Astrocyte (in vitro differentiated cells and primary cell): ENCODE measurements at regions not wholly inside any gene's neighbourhood (a gene's known extent, or its start where the extent isn't known, plus 50 kb on each side); places are given as distances from the start of the nearest gene placed in this dataset.

Experiments
- DNase-seq: peaks from one replicate; pipeline ENCODE4 v3.0.0-alpha.2; 2010; ENCODE audit warnings: low read depth
- FAIRE-seq: peaks from 2 replicates; lab custom pipeline; 2011; peaks lifted over from hg19 to GRCh38; lab: Jason Lieb, UNC
- H2AFZ ChIP-seq: 2 replicates; pipeline ENCODE4 v1.6.0; 2012; ENCODE audit warnings: low read depth, low read length, inconsistent platforms
- H3K27ac ChIP-seq: 2 replicates; pipeline ENCODE4 v1.5.1; 2011; ENCODE audit warnings: low read depth, low read length, inconsistent platforms
- H3K27me3 ChIP-seq: 2 replicates; pipeline ENCODE4 v1.6.0; 2011; ENCODE audit warnings: low read length, inconsistent platforms; ENCODE audit not compliant: insufficient read depth
- H3K36me3 ChIP-seq: 2 replicates; pipeline ENCODE4 v1.5.1; 2011; ENCODE audit warnings: low read length, inconsistent platforms; ENCODE audit not compliant: insufficient read depth
- H3K4me1 ChIP-seq: 2 replicates; pipeline ENCODE4 v1.5.1; 2011; ENCODE audit warnings: low read length, inconsistent platforms; ENCODE audit not compliant: insufficient read depth
- H3K4me2 ChIP-seq: 2 replicates; pipeline ENCODE4 v1.6.0; 2012; ENCODE audit warnings: low read length, inconsistent platforms
- H3K4me3 ChIP-seq: 2 replicates; pipeline ENCODE4 v1.5.1; 2011; ENCODE audit warnings: low read depth, mild to moderate bottlenecking, low read length, inconsistent platforms; ENCODE audit not compliant: insufficient read depth
- H3K79me2 ChIP-seq: 2 replicates; pipeline ENCODE4 v1.6.0; 2012; ENCODE audit warnings: mild to moderate bottlenecking, low read length, inconsistent platforms; ENCODE audit not compliant: insufficient read depth
- H3K9ac ChIP-seq: 2 replicates; pipeline ENCODE4 v1.6.0; 2012; ENCODE audit warnings: mild to moderate bottlenecking, low read length, inconsistent platforms
- H3K9me3 ChIP-seq: 2 replicates; pipeline ENCODE4 v1.5.1; 2012; ENCODE audit warnings: low read depth, mild to moderate bottlenecking, low read length, inconsistent platforms; ENCODE audit not compliant: insufficient read depth
- H4K20me1 ChIP-seq: 2 replicates; pipeline ENCODE4 v1.6.0; 2012; ENCODE audit warnings: low read length, inconsistent platforms; ENCODE audit not compliant: insufficient read depth
- H3K27ac Mint-ChIP-seq: one replicate; pipeline ENCODE4 v1.8.0; 2021; ENCODE audit warnings: mild to moderate bottlenecking, mixed read lengths; ENCODE audit not compliant: unreplicated experiment
- H3K27me3 Mint-ChIP-seq: one replicate; pipeline ENCODE4 v1.8.0; 2021; ENCODE audit warnings: low read depth, mixed read lengths; ENCODE audit not compliant: unreplicated experiment
- H3K36me3 Mint-ChIP-seq: one replicate; pipeline ENCODE4 v1.8.0; 2021; ENCODE audit warnings: low read depth, mixed read lengths; ENCODE audit not compliant: unreplicated experiment
- H3K4me1 Mint-ChIP-seq: one replicate; pipeline ENCODE4 v1.8.0; 2021; ENCODE audit warnings: low read depth, mixed read lengths; ENCODE audit not compliant: unreplicated experiment
- H3K4me3 Mint-ChIP-seq: one replicate; pipeline ENCODE4 v1.8.0; 2021; ENCODE audit warnings: mild to moderate bottlenecking, moderate library complexity, mixed read lengths; ENCODE audit not compliant: unreplicated experiment
- H3K9me3 Mint-ChIP-seq: one replicate; pipeline ENCODE4 v1.8.0; 2021; ENCODE audit warnings: mild to moderate bottlenecking, mixed read lengths; ENCODE audit not compliant: unreplicated experiment
- EZH2 ChIP-seq: IDR thresholded peaks from 2 replicates; pipeline ENCODE4 v1.6.1; 2012; ENCODE audit warnings: mild to moderate bottlenecking, low read length, inconsistent platforms; ENCODE audit not compliant: insufficient read depth
- TF ChIP-seq, protein P1 (sequence below): IDR thresholded peaks from 2 replicates; pipeline ENCODE4 v1.5.1; 2011; ENCODE audit warnings: low read depth, mild to moderate bottlenecking, inconsistent platforms, low read length, moderate library complexity; ENCODE audit not compliant: insufficient read depth

DNA sequence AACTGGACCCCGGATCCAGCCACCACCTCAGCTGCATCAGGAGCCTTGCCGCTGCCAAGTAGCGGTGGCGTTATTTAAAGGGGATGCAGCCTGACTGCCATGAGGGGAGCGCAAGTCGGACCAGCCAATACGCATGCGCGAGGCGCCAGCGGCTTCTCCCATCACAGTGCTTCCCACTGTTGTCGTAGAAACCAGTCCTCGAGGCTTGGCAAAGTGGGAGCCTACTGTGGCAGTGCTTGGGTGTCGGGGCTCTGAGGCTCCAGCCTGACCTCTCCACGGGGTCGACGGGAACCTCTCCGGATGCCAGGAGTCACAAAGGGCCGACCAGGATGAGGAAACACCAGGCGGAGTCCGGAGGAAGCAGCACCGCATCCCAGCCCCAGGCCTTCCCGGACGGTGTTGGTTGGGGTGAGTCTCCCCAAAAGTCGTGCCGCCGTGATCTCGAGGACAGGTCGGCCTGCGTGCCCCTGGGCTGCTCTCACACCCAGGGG, 369.6 kb downstream of the ZNF716 start:
- TF ChIP-seq, protein P1, sequence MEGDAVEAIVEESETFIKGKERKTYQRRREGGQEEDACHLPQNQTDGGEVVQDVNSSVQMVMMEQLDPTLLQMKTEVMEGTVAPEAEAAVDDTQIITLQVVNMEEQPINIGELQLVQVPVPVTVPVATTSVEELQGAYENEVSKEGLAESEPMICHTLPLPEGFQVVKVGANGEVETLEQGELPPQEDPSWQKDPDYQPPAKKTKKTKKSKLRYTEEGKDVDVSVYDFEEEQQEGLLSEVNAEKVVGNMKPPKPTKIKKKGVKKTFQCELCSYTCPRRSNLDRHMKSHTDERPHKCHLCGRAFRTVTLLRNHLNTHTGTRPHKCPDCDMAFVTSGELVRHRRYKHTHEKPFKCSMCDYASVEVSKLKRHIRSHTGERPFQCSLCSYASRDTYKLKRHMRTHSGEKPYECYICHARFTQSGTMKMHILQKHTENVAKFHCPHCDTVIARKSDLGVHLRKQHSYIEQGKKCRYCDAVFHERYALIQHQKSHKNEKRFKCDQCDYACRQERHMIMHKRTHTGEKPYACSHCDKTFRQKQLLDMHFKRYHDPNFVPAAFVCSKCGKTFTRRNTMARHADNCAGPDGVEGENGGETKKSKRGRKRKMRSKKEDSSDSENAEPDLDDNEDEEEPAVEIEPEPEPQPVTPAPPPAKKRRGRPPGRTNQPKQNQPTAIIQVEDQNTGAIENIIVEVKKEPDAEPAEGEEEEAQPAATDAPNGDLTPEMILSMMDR, result no peak
- no peak for TF ChIP-seq EZH2
- H3K27ac ChIP-seq, result no peak overlapping the region
- no peaks in the 10 kb centered on the region for H3K79me2 ChIP-seq
- no peak overlapping the region for H2AFZ ChIP-seq
- no peaks in the 10 kb centered on the region for H3K27me3 ChIP-seq
- H3K9ac ChIP-seq, result no peak overlapping the region
- H4K20me1 ChIP-seq, result no peaks in the 10 kb centered on the region
- DNase-seq (no peak), FAIRE-seq (no peak)
- H3K36me3 ChIP-seq, result no peaks in the 10 kb centered on the region
- Mint-ChIP-seq H3K4me1 (no peaks in the 10 kb centered on the region), H3K27ac (no peak overlapping the region), H3K27me3 (no peaks in the 10 kb centered on the region), H3K36me3 (peaks cover 1% of the 10 kb centered on the region), H3K4me3 (no peak overlapping the region), H3K9me3 (peaks cover 26% of the 10 kb centered on the region)
- H3K4me3 ChIP-seq, result no peak overlapping the region
- H3K4me1 ChIP-seq, result no peaks in the 10 kb centered on the region
- peaks cover 5% of the 10 kb centered on the region for H3K9me3 ChIP-seq
- H3K4me2 ChIP-seq, result no peak overlapping the region

DNA sequence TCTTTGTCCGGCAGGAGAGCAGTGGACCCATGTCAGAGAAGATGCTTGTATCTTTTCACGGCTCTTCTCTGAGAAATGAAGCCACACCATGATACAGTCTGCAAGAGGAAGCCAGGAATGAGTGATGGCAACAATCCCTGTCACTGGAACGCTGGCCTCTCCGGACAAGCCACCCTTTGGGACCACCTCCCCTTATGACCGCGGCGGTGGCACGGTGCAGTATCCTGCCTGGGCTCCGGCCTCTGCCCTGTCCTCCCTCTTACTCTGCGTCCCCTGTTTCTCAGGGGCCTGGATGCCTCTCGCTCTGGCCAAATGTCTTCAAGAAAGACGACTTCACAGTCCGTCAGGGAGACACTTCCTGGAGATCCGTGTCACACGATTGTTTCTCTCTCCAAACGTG, 370.5 kb downstream of the ZNF716 start:
- Mint-ChIP-seq H3K27ac (no peak overlapping the region), H3K4me3 (no peak overlapping the region), H3K27me3 (no peaks in the 10 kb centered on the region), H3K9me3 (peaks cover 28% of the 10 kb centered on the region), H3K4me1 (no peaks in the 10 kb centered on the region), H3K36me3 (peaks cover 1% of the 10 kb centered on the region)
- H3K27me3 ChIP-seq, result no peaks in the 10 kb centered on the region
- no peak for DNase-seq
- H4K20me1 ChIP-seq, result no peaks in the 10 kb centered on the region
- no peaks in the 10 kb centered on the region for H3K36me3 ChIP-seq
- no peak for FAIRE-seq
- no peaks in the 10 kb centered on the region for H3K4me1 ChIP-seq
- H3K9me3 ChIP-seq, result peaks cover 5% of the 10 kb centered on the region
- no peak overlapping the region for H3K4me2 ChIP-seq
- no peak overlapping the region for H3K9ac ChIP-seq
- no peak overlapping the region for H3K27ac ChIP-seq
- H2AFZ ChIP-seq, result no peak overlapping the region
- no peak overlapping the region for H3K4me3 ChIP-seq
- no peaks in the 10 kb centered on the region for H3K79me2 ChIP-seq
- TF ChIP-seq EZH2, result no peak
- TF ChIP-seq, protein P1, result no peak
